Fibroblast of the conjunctiva (primary cell): ENCODE measurements at regions not wholly inside any gene's neighbourhood (a gene's known extent, or its start where the extent isn't known, plus 50 kb on each side); places are given as distances from the start of the nearest gene placed in this dataset.

Source experiments
- DNase-seq: peaks from one replicate; pipeline ENCODE4 v3.0.0-alpha.2; 2010; ENCODE audit warnings: low read depth

GRCh38 chr6:153231048-153231646, 100.1 kb upstream of the RGS17 start:
- DNase-seq: peak; percentile 44

- no peak for DNase-seq
Observed at GRCh38 chr6:153218184-153218792, 87.2 kb upstream of the RGS17 start.

DNA sequence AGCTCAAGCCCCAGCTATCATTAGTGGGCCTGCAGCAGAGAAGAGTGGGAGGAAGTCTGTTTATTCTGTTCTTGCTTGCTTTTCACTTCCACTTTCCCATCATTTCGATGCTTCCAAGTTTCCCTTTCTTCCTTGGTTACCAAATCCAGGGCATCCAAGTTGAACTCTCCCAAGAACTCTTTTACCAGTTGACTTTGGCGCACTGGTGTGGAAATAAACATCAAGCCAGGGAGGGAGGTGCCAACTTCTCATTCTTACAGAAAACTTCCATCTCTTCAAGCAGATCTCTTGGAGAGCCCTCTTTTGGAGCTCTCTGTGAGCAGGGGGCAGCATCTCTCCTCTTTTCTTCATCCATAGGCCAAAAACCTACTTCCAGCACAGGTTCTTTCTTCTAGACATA, 85.7 kb upstream of the RGS17 start:
- DNase-seq: no peak

DNA sequence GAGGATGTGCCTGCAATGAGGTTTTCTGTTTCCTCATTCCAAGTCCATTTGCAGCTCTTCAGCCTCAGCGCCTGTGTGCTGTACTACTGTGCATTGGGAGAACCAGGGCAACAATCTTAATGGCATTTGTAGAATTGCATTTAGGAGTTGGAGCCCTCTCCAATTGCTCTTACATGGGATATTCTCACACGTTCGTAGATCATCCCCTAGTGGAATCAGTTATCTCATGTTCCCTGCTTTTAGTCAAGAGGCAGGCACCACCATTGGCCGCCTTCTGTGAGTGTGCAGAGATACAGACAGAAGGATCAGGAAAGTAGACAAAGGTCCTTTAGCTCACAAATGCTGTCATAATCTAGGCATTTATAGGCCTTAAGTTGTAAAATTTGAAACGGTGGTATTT, 84.2 kb upstream of the RGS17 start:
- no peak for DNase-seq

DNA sequence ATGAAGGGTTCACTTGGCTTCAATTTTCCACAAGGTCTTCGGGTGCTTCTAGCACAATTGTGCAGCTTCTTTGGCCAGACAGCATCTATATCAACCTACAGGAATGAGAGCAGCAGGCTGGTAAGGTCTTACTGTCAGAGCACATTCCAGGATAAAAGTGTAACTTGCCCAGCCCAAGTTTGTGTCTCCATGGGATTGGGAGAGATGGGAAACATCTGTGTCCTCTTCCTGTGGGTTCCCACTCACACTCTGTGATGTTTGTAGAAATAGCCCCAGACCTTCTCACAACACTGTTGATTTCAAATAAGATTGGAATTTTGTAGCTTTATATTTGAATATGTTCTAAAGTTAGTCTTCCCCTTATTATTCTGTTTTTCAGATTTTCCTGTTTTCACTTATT, 83.4 kb upstream of the RGS17 start:
- no peak for DNase-seq

DNA sequence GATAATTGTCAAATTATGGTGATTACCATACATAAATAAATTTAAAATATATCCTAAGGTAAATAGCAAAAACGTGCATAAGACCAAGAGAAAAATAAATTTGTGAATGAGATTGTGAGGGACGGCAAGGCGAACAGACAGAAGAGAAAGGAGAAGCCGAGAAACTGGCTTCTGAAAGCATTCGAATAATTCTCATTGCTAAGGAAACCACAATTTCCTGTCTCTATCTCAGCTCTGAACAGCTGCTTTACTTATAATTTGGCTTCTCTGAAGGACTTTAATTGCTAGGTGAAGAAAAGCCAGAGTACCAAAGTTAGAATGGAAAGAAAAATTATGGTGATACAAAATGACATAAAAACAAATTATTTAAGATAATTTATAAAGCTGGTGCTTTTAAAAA, 79.0 kb upstream of the RGS17 start:
- no peak for DNase-seq

DNA sequence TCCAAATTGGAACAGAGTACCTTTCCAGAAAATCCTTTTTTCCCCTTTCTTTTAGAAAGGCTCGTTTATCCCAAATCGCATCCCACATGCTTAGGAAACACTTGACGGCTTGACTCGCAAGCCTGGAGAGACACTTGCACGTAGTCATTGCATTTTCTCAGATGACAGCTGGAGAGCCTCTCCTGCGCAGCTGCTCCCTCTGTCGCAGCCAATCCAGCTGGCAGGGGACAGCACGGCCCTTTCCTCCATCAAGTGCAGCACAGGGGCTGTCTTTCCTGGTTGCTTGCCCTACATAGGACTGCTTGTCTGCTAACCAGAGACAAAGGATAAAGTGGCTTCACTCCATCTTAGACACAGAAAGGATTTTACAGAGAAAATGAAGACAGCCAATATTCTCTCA, 77.6 kb upstream of the RGS17 start:
- DNase-seq: no peak

DNA sequence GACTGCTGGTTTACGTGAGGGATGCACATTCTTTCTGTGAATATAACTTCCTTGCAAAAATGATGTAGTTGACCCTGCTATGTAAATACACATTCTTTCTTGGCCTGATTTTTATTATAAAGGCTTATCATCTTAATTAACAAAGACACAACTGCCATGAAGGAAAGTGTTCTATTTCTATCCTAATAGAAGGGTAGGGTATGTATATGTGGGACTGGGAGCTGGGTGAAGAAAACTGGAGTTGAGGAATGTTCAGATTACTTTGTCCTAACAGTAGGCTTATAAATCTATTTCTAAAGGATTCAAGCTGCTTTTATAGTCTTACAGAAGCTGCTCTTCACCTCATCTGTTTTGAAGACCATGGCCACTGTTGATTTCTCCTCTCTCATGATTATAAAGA, 76.5 kb upstream of the RGS17 start:
- no peak for DNase-seq

- DNase-seq: no peak
Observed at GRCh38 chr6:153207006-153207405, 75.9 kb upstream of the RGS17 start.

- DNase-seq: no peak
Observed at GRCh38 chr6:153192943-153193885, 62.1 kb upstream of the RGS17 start.

- DNase-seq: no peak
Observed at GRCh38 chr6:153183925-153184324, 52.8 kb upstream of the RGS17 start.
